Medulla oblongata (tissue), 1 donor: ENCODE measurements at regions not wholly inside any gene's neighbourhood (a gene's known extent, or its start where the extent isn't known, plus 50 kb on each side); places are given as distances from the start of the nearest gene placed in this dataset.
"Not testable (repeated sequence)": the region's sequence is repeated elsewhere in the genome, so short reads cannot be mapped to it uniquely, and the experiment has no call there.

Experiments used
- DNase-seq: peaks from one replicate; pipeline ENCODE4 v3.0.0-alpha.2; 2015; ENCODE audit errors: extremely low spot score

GRCh38 chr3:191644291-191644690, 183.3 kb downstream of the PYDC2 start:
- DNase-seq: no peak

GRCh38 chr3:191646242-191646641, 185.3 kb downstream of the PYDC2 start:
- DNase-seq: no peak

GRCh38 chr3:191648787-191649186, 187.8 kb downstream of the PYDC2 start:
- no peak for DNase-seq

- DNase-seq: no peak
These were observed 188.7 kb downstream of the PYDC2 start for GRCh38 chr3:191649626-191650025.

- not testable (repeated sequence) for DNase-seq
These were observed 197.9 kb downstream of the PYDC2 start for GRCh38 chr3:191658781-191659419.

GRCh38 chr3:191662150-191662549, 201.2 kb downstream of the PYDC2 start:
- DNase-seq: not testable (repeated sequence)

- DNase-seq: no peak
These were observed 220.1 kb downstream of the PYDC2 start for GRCh38 chr3:191680989-191681597.

GRCh38 chr3:191682961-191683360, 222.0 kb downstream of the PYDC2 start:
- no peak for DNase-seq

- no peak for DNase-seq
These were observed 225.7 kb downstream of the PYDC2 start for GRCh38 chr3:191686626-191687025.

- DNase-seq: no peak
These were observed 227.9 kb downstream of the PYDC2 start for GRCh38 chr3:191688756-191689433.

GRCh38 chr3:191691184-191691583, 230.2 kb downstream of the PYDC2 start:
- not testable (repeated sequence) for DNase-seq

- no peak for DNase-seq
These were observed 234.3 kb downstream of the PYDC2 start for GRCh38 chr3:191695131-191695814.

- no peak for DNase-seq
These were observed 234.8 kb downstream of the PYDC2 start for GRCh38 chr3:191695815-191696153.

- no peak for DNase-seq
These were observed 235.4 kb downstream of the PYDC2 start for GRCh38 chr3:191696348-191696747.

GRCh38 chr3:191699546-191699945, 238.6 kb downstream of the PYDC2 start:
- no peak for DNase-seq

- no peak for DNase-seq
These were observed 241.2 kb downstream of the PYDC2 start for GRCh38 chr3:191702121-191702520.

GRCh38 chr3:191707817-191708216, 246.9 kb downstream of the PYDC2 start:
- DNase-seq: no peak

- no peak for DNase-seq
These were observed 254.6 kb downstream of the PYDC2 start for GRCh38 chr3:191715585-191715984.

GRCh38 chr3:191721390-191721861, 260.5 kb downstream of the PYDC2 start:
- no peak for DNase-seq

- DNase-seq: no peak
These were observed 261.0 kb downstream of the PYDC2 start for GRCh38 chr3:191721990-191722389.

GRCh38 chr3:191727338-191727737, 266.4 kb downstream of the PYDC2 start:
- DNase-seq: no peak

GRCh38 chr3:191728186-191728585, 267.2 kb downstream of the PYDC2 start:
- no peak for DNase-seq

- DNase-seq: no peak
These were observed 276.8 kb downstream of the PYDC2 start for GRCh38 chr3:191737742-191738141.
